Small intestine (tissue), 7 donors: ENCODE measurements at regions not wholly inside any gene's neighbourhood (a gene's known extent, or its start where the extent isn't known, plus 50 kb on each side); places are given as distances from the start of the nearest gene placed in this dataset.

ENCODE experiments used
- DNase-seq, 2 donors: peaks; one replicate each; pipeline versions ENCODE4 v3.0.0 to v3.0.0-alpha.2; 2013
- FAIRE-seq: peaks from 2 replicates; lab custom pipeline; 2012; peaks lifted over from hg19 to GRCh38; lab: Jason Lieb, UNC
- H3K27ac ChIP-seq, 3 donors: one replicate each; pipeline ENCODE4 v1.5.1; 2013; ENCODE audit warnings: low read length in 2 of 3, mild to moderate bottlenecking in 2 of 3, control low read depth in 1 of 3, inconsistent platforms in 1 of 3, low read depth in 1 of 3, moderate library complexity in 1 of 3
- H3K27me3 ChIP-seq, 3 donors: one replicate each; pipeline ENCODE4 v1.6.1; 2013; ENCODE audit warnings: low read length in 3 of 3, inconsistent platforms in 1 of 3; ENCODE audit not compliant: control insufficient read depth in 3 of 3, insufficient read depth in 3 of 3
- H3K36me3 ChIP-seq, 3 donors: one replicate each; pipeline ENCODE4 v1.6.1; 2013; ENCODE audit warnings: low read length in 3 of 3, inconsistent platforms in 1 of 3, low read depth in 1 of 3, mild to moderate bottlenecking in 1 of 3, moderate library complexity in 1 of 3; ENCODE audit not compliant: control insufficient read depth in 3 of 3, insufficient read depth in 2 of 3
- H3K4me1 ChIP-seq, 3 donors: one replicate each; pipeline ENCODE4 v1.6.1; 2013; ENCODE audit warnings: low read length in 2 of 3, inconsistent platforms in 1 of 3, low read depth in 1 of 3, mild to moderate bottlenecking in 1 of 3, moderate library complexity in 1 of 3; ENCODE audit not compliant: control insufficient read depth in 3 of 3, insufficient read depth in 2 of 3
- H3K4me3 ChIP-seq, 3 donors: one replicate each; pipeline ENCODE4 v1.5.1; 2013; ENCODE audit warnings: low read length in 3 of 3, control low read depth in 1 of 3, inconsistent platforms in 1 of 3, low read depth in 1 of 3, mild to moderate bottlenecking in 1 of 3, moderate library complexity in 1 of 3
- H3K9me3 ChIP-seq, 2 donors: one replicate each; pipeline ENCODE4 v1.6.1; 2013; ENCODE audit warnings: low read depth in 1 of 2, low read length in 1 of 2; ENCODE audit not compliant: control insufficient read depth in 2 of 2, insufficient read depth in 1 of 2
- WGBS, 3 donors: extraction: QIAGEN DNeasy Blood & Tissue Kit; methylation state at CpG; one replicate each; pipeline ENCODE4 v1.1.7; 2013; 5-methylcytosine and 5-hydroxymethylcytosine counted together
- donor health status: healthy with polysubstance abuse.
- donor health status: control.
- donor health status: control.
- donor health status: Bipolar disorder and iron deficiency.
- donor health status: healthy.

- FAIRE-seq, result no peak
Observed at GRCh38 chr2:45291296-45291701, 282.0 kb upstream of the SIX2 start.

DNA sequence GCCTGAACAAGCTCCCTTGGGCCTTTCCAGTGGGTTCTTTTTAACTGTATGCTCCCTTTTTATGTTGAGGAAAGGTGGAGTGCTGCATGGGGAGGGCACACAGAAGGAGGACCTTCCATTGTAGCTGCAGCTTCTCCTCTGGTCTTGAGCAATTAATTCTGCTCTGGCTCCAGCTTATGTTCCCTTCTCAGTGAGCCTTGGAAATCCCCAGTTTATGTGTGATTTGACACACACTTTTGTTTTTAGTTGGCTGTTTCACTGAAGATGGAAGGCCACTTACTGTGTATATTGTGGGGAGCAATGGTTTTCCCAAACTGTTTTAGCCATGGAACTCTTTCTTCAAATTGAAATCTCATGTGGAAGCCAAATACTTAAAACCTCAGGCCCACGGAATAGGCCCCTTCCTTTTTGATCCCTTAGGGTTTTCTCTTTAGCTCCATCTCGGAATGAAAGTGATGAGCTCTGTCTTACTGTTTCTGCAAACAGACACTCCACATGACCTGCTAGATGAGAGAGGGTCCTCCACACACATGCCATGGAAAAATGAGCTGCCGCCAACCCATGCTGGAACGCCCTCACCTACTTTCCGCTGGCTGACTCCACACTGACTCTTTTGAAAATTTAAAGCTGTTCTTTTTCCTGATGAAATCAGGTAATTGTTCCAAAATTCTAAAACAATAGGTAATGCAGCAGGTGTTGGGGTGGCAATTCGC is 280.9 kb upstream of the SIX2 start:
- peaks cover 0 to 3% (median 0%) of the 10 kb centered on the region in 3 donors for H3K27me3 ChIP-seq
- no peaks in the 10 kb centered on the region for H3K4me1 ChIP-seq
- H3K4me3 ChIP-seq, result no peak overlapping the region
- no peak for DNase-seq
- H3K36me3 ChIP-seq, result no peaks in the 10 kb centered on the region
- no peak overlapping the region for H3K27ac ChIP-seq
- 88 to 94% (median 91%) methylated on average over 6 of the region's 6 CpGs for WGBS, 3 donors
- no peak for FAIRE-seq
- no peaks in the 10 kb centered on the region for H3K9me3 ChIP-seq

More at GRCh38 chr2:45291296-45291701, 282.0 kb upstream of the SIX2 start:
- no peaks in the 10 kb centered on the region for H3K36me3 ChIP-seq
- no peak overlapping the region for H3K4me3 ChIP-seq
- H3K27ac ChIP-seq, result no peak overlapping the region
- H3K27me3 ChIP-seq, result peaks cover 0 to 3% (median 0%) of the 10 kb centered on the region in 3 donors
- DNase-seq, result no peak
- no peaks in the 10 kb centered on the region for H3K4me1 ChIP-seq
- WGBS, 3 donors, result 77 to 85% (median 83%) methylated on average over 4 of the region's 4 CpGs
- no peaks in the 10 kb centered on the region for H3K9me3 ChIP-seq

DNA sequence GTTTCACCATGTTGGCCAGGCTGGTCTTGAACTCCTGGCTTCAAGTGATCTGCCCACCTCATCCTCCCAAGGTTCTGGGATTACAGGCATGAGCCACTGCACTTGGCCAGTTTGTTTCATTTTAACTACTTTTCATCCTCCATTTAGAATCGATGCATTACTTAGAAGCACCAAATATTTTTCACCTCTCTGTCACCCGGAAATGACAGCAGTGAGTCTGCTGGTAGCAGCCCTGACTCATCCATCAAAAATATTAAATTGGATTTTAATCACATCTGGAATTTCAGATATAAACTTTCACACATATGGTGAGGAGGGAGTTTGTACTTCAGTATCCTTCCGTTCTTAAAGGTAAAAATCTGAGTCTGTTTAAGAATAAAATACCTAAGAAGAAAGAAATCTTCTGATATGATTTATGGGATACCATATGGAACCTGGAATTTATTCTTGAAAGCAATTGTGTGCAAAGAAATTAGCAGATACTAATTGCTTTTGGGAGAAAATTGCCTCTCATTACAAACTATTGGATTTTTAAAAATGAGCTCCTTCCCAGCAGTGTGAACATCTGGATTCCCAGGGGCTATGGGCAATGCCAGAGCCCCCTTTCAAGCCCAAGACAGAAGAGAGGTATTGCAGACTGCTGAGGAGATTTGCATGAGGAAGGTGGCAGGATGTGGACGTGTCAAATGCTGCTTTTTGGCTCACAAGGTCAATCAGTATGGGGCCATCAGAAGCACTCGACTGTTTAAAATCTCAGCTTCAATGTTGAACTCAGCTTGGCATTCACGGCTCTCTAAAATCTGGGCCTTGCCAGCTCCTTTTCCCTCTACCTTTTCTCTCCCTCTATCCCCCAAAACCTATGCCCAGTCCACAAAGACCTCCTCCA is 279.5 kb upstream of the SIX2 start:
- Histone ChIP-seq H3K36me3 (no peaks in the 10 kb centered on the region), H3K27me3 (peaks cover 0 to 3% (median 0%) of the 10 kb centered on the region in 3 donors), H3K9me3 (no peaks in the 10 kb centered on the region), H3K27ac (no peak overlapping the region), H3K4me1 (no peaks in the 10 kb centered on the region), H3K4me3 (no peak overlapping the region)
- WGBS, 3 donors, result 87 to 89% (median 87%) methylated on average over 6 of the region's 6 CpGs
- DNase-seq (no peak), FAIRE-seq (no peak)

DNA sequence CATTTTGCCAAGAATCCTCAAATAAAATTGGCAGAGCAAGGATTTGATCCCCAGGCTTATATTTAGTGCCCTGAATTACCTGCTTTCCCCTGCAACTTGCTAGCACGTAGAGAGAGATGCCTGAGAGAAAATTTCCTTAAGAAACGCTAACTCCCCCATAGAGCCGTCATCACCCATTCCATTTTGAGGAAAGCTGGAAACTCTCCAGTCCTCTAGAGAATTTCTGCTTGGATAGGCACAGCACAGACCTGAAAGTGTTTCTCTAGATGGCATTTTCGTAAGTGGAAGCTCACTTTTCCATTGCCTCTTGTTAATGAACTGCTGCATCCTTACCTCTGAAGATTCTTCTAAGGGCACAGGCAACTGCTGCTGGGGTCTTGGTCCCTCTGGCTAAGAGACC is 277.8 kb upstream of the SIX2 start:
- no peaks in the 10 kb centered on the region for H3K9me3 ChIP-seq
- no peaks in the 10 kb centered on the region for H3K4me1 ChIP-seq
- WGBS, 3 donors, result 84 to 91% (median 86%) methylated on average over 4 of the region's 4 CpGs
- peaks cover 0 to 3% (median 0%) of the 10 kb centered on the region in 3 donors for H3K27me3 ChIP-seq
- H3K36me3 ChIP-seq, result no peaks in the 10 kb centered on the region
- H3K4me3 ChIP-seq, result no peak overlapping the region
- H3K27ac ChIP-seq, result no peak overlapping the region
- FAIRE-seq (no peak), DNase-seq (no peak)

- Histone ChIP-seq H3K9me3 (no peaks in the 10 kb centered on the region), H3K4me3 (no peak overlapping the region), H3K27ac (no peak overlapping the region), H3K36me3 (no peaks in the 10 kb centered on the region), H3K27me3 (peaks cover 0 to 3% (median 0%) of the 10 kb centered on the region in 3 donors), H3K4me1 (no peaks in the 10 kb centered on the region)
- FAIRE-seq (no peak), DNase-seq (no peak)
- 88 to 91% (median 89%) methylated on average over 4 of the region's 4 CpGs for WGBS, 3 donors
Observed at GRCh38 chr2:45285771-45286390, 276.6 kb upstream of the SIX2 start.

- H3K36me3 ChIP-seq, result no peaks in the 10 kb centered on the region
- H3K27me3 ChIP-seq, result peaks cover 0 to 3% (median 0%) of the 10 kb centered on the region in 3 donors
- DNase-seq, result peak in 1 of 2 donors; percentile 17
- H3K4me3 ChIP-seq, result no peak overlapping the region
- H3K4me1 ChIP-seq, result no peaks in the 10 kb centered on the region
- no peak overlapping the region for H3K27ac ChIP-seq
- FAIRE-seq, result no peak
- WGBS, 3 donors, result 84 to 86% (median 85%) methylated on average over 5 of the region's 5 CpGs
- H3K9me3 ChIP-seq, result no peaks in the 10 kb centered on the region
Observed at GRCh38 chr2:45285311-45285710, 276.1 kb upstream of the SIX2 start.

- Histone ChIP-seq H3K27me3 (peaks cover 0 to 3% (median 0%) of the 10 kb centered on the region in 3 donors), H3K27ac (no peak overlapping the region), H3K4me1 (no peaks in the 10 kb centered on the region), H3K36me3 (no peaks in the 10 kb centered on the region), H3K4me3 (no peak overlapping the region), H3K9me3 (no peaks in the 10 kb centered on the region)
- DNase-seq (no peak), FAIRE-seq (no peak)
- 62 to 80% (median 77%) methylated on average over 2 of the region's 2 CpGs for WGBS, 3 donors
Observed at GRCh38 chr2:45284621-45284995, 275.4 kb upstream of the SIX2 start.
